GM23338 (cell line): ENCODE measurements at regions not wholly inside any gene's neighbourhood (a gene's known extent, or its start where the extent isn't known, plus 50 kb on each side); places are given as distances from the start of the nearest gene placed in this dataset.

Experiments used
- ATAC-seq: fragments of 200-7000 bp; cut with Tn5 transposase; 3 replicates; pipeline ENCODE4 v1.9.1; 2020
- DNase-seq: peaks from one replicate; pipeline ENCODE4 v3.0.0-alpha.2; 2015; ENCODE audit warnings: low spot score
- H2AFZ ChIP-seq: fragments of 200-600 bp; sonication (generic); 2 replicates; pipeline ENCODE4 v1.8.0; 2016; ENCODE audit warnings: antibody characterized with exemption, mild to moderate bottlenecking, moderate library complexity
- H3F3A ChIP-seq: fragments of 200-600 bp; sonication (generic); replicated peaks from 2 replicates; pipeline ENCODE4 v1.8.0; 2017; ENCODE audit warnings: antibody characterized with exemption, mixed run types, low read depth
- H3K27ac ChIP-seq: fragments of 200-600 bp; sonication (generic); 2 replicates; pipeline ENCODE4 v1.6.1; 2016; ENCODE audit warnings: low read depth
- H3K27me3 ChIP-seq: fragments of 200-600 bp; sonication (generic); 2 replicates; pipeline ENCODE4 v1.8.0; 2016; ENCODE audit warnings: mild to moderate bottlenecking, mixed run types, moderate library complexity; ENCODE audit not compliant: insufficient read depth
- H3K36me3 ChIP-seq: fragments of 200-600 bp; sonication (generic); 2 replicates; pipeline ENCODE4 v1.8.0; 2016; ENCODE audit warnings: mild to moderate bottlenecking; ENCODE audit not compliant: insufficient read depth
- H3K4me1 ChIP-seq: fragments of 200-600 bp; sonication (generic); 2 replicates; pipeline ENCODE4 v1.8.0; 2016; ENCODE audit warnings: mild to moderate bottlenecking, moderate library complexity; ENCODE audit not compliant: insufficient read depth
- H3K4me2 ChIP-seq: fragments of 200-600 bp; sonication (generic); 2 replicates; pipeline ENCODE4 v1.7.1; 2017; ENCODE audit warnings: mixed run types
- H3K4me3 ChIP-seq: fragments of 200-600 bp; sonication (generic); 2 replicates; pipeline ENCODE4 v1.6.1; 2016; ENCODE audit warnings: mixed run types
- H3K79me2 ChIP-seq: fragments of 200-600 bp; sonication (generic); replicated peaks from 2 replicates; pipeline ENCODE4 v1.8.0; 2017; ENCODE audit warnings: mild to moderate bottlenecking; ENCODE audit not compliant: insufficient read depth
- H3K9me2 ChIP-seq: fragments of 200-600 bp; sonication (generic); 2 replicates; pipeline ENCODE4 v1.8.0; 2017; ENCODE audit not compliant: insufficient read depth
- H4K20me1 ChIP-seq: fragments of 200-600 bp; sonication (generic); replicated peaks from 2 replicates; pipeline ENCODE4 v1.8.0; 2017; ENCODE audit warnings: mild to moderate bottlenecking; ENCODE audit not compliant: insufficient read depth
- H3K27ac Mint-ChIP-seq: 2 replicates; pipeline ENCODE4 v1.8.0; 2020; ENCODE audit warnings: inconsistent platforms, mild to moderate bottlenecking, moderate library complexity, mixed read lengths
- H3K27me3 Mint-ChIP-seq: 3 replicates; pipeline ENCODE4 v1.8.0; 2022; ENCODE audit warnings: low read depth, mild to moderate bottlenecking, moderate library complexity, mixed read lengths, inconsistent platforms; ENCODE audit not compliant: insufficient read depth, poor library complexity
- H3K36me3 Mint-ChIP-seq: 3 replicates; pipeline ENCODE4 v1.8.0; 2021; ENCODE audit warnings: low read depth, mild to moderate bottlenecking, inconsistent platforms, moderate library complexity, mixed read lengths
- H3K4me1 Mint-ChIP-seq: 3 replicates; pipeline ENCODE4 v1.8.0; 2020; ENCODE audit warnings: mild to moderate bottlenecking, inconsistent platforms, mixed read lengths
- H3K4me3 Mint-ChIP-seq: 3 replicates; pipeline ENCODE4 v1.8.0; 2021; ENCODE audit warnings: moderate library complexity, mild to moderate bottlenecking, inconsistent platforms, mixed read lengths
- H3K9me3 Mint-ChIP-seq: 3 replicates; pipeline ENCODE4 v1.8.0; 2020; ENCODE audit warnings: moderate library complexity, mild to moderate bottlenecking, inconsistent platforms, mixed read lengths
- CTCF ChIP-seq, 2 experiments: fragments of 200-600 bp in 1 of 2; sonication (generic) in 1 of 2; conservative IDR thresholded peaks; 2 replicates each; pipeline versions ENCODE4 v1.5.1 to v1.6.1; 2016 to 2017; ENCODE audit warnings: antibody characterized with exemption in 2 of 2, low read depth in 2 of 2, mild to moderate bottlenecking in 2 of 2, moderate library complexity in 1 of 2
- ETS1 ChIP-seq: IDR thresholded peaks from 2 replicates; pipeline ENCODE4 v1.6.1; 2016; ENCODE audit warnings: antibody characterized with exemption
- EZH2 ChIP-seq: fragments of 200-600 bp; sonication (generic); IDR thresholded peaks from one replicate; pipeline ENCODE4 v1.8.0; 2017; ENCODE audit warnings: antibody characterized with exemption, mild to moderate bottlenecking, low read depth; ENCODE audit not compliant: unreplicated experiment
- JUNB ChIP-seq: IDR thresholded peaks from one replicate; pipeline ENCODE4 v1.6.1; 2016; ENCODE audit warnings: antibody characterized with exemption; ENCODE audit not compliant: unreplicated experiment
- NANOG ChIP-seq: IDR thresholded peaks from 2 replicates; pipeline ENCODE4 v1.6.1; 2016; ENCODE audit warnings: antibody characterized with exemption, borderline replicate concordance
- POLR2AphosphoS5 ChIP-seq: IDR thresholded peaks from 2 replicates; pipeline ENCODE4 v1.6.1; 2016; ENCODE audit warnings: antibody characterized with exemption, low read depth
- ZNF114 ChIP-seq: fragments of 250-450 bp; sonication (Bioruptor Pico); IDR thresholded peaks from 2 replicates; pipeline ENCODE4 v1.5.0; 2020; ENCODE audit warnings: mild to moderate bottlenecking, moderate library complexity

GRCh38 chr15:61467823-61468222 lies 238.7 kb upstream of the RORA start:
- Histone ChIP-seq H3K79me2 (no peaks in the 10 kb centered on the region), H3F3A (no peaks in the 10 kb centered on the region), H3K4me3 (no peak overlapping the region), H3K36me3 (no peaks in the 10 kb centered on the region; the same call in 1 of the 2 replicates), H3K9me2 (peaks cover 16% of the 10 kb centered on the region; the same call in 1 of the 2 replicates), H3K27ac (no peak overlapping the region), H3K4me1 (no peaks in the 10 kb centered on the region), H2AFZ (no peak overlapping the region), H3K27me3 (no peaks in the 10 kb centered on the region), H4K20me1 (no peaks in the 10 kb centered on the region), H3K4me2 (no peak overlapping the region)
- Mint-ChIP-seq H3K4me1 (no peaks in the 10 kb centered on the region), H3K27me3 (no peaks in the 10 kb centered on the region), H3K9me3 (peaks cover 2% of the 10 kb centered on the region; the same call in 1 of the 3 replicates), H3K27ac (peak overlapping the region; percentile 31; the same call in 1 of the 2 replicates), H3K36me3 (no peaks in the 10 kb centered on the region), H3K4me3 (no peak overlapping the region)
- no peak for ATAC-seq
- DNase-seq, result no peak
- TF ChIP-seq EZH2, result no peak
- TF ChIP-seq CTCF (conservative IDR thresholded peaks at IDR 0.05; ENCODE audit: low read depth in 2 of 2), result no peak
- TF ChIP-seq NANOG, result no peak
- TF ChIP-seq JUNB, result no peak
- TF ChIP-seq ZNF114 (CRISPR knock-in tag), result no peak

GRCh38 chr15:61459785-61460707 lies 230.9 kb upstream of the RORA start:
- Histone ChIP-seq H3K36me3 (no peaks in the 10 kb centered on the region; the same call in 1 of the 2 replicates), H3K4me2 (no peak overlapping the region), H3K79me2 (no peaks in the 10 kb centered on the region), H3K4me3 (no peak overlapping the region), H3K4me1 (no peaks in the 10 kb centered on the region), H2AFZ (no peak overlapping the region), H3K27ac (no peak overlapping the region), H4K20me1 (no peaks in the 10 kb centered on the region), H3K9me2 (peaks cover 13% of the 10 kb centered on the region; the same call in 1 of the 2 replicates), H3F3A (no peaks in the 10 kb centered on the region), H3K27me3 (no peaks in the 10 kb centered on the region)
- Mint-ChIP-seq H3K36me3 (no peaks in the 10 kb centered on the region), H3K4me3 (no peak overlapping the region), H3K27ac (no peak overlapping the region), H3K27me3 (no peaks in the 10 kb centered on the region), H3K4me1 (no peaks in the 10 kb centered on the region), H3K9me3 (peaks cover 1% of the 10 kb centered on the region; the same call in 1 of the 3 replicates)
- DNase-seq (no peak), ATAC-seq (no peak)
- no peak for TF ChIP-seq POLR2AphosphoS5
- TF ChIP-seq ETS1, result no peak
